Retina (tissue), 1 donor: ENCODE measurements at regions not wholly inside any gene's neighbourhood (a gene's known extent, or its start where the extent isn't known, plus 50 kb on each side); places are given as distances from the start of the nearest gene placed in this dataset.
"Not testable (repeated sequence)": the region's sequence is repeated elsewhere in the genome, so short reads cannot be mapped to it uniquely, and the experiment has no call there.

ENCODE experiments used
- DNase-seq: peaks from one replicate; pipeline ENCODE4 v3.0.0-alpha.2; 2016

DNA sequence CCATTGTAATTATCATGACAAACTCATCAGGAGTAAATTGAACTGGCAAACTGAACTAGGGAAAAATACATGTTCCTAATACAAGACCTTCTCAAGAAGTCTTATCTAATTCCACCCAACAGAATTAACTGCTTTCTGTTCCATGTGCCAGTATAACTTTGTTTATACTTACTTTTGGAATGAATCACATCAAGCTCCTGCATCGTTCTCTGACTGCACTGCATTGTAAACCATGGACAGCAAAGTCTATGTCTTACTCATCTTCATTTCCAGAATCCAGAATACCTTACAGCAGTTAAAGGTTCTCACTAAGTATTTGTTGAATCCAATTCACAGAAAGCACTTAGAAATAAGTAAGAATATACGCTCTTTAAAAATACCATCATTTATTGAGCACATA lies 102.8 kb downstream of the PLK2 start:
- no peak for DNase-seq

GRCh38 chr5:58356662-58357061 lies 103.2 kb downstream of the PLK2 start:
- no peak for DNase-seq

DNA sequence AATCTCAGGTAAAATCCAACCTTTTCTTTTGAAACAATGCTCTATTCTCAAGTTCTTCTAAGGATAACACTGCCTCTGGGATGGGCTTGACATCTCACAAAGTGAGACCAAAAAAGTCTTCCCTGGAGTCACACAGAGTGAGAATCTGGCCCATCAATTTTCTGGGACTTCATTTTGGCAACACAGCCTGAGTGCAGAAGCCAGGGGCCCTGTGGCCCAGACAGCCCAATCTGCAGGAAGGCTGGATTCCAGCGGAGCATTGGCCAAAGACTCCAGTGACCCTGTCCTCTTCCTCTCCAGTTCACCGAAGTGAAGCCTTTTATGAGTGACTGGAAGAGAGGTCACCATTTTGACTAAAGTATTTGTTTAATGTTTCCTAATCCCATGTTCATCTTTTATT lies 105.1 kb downstream of the PLK2 start:
- DNase-seq, result no peak

GRCh38 chr5:58353992-58354391 lies 105.9 kb downstream of the PLK2 start:
- DNase-seq, result no peak

GRCh38 chr5:58351190-58351589 lies 108.7 kb downstream of the PLK2 start:
- no peak for DNase-seq

DNA sequence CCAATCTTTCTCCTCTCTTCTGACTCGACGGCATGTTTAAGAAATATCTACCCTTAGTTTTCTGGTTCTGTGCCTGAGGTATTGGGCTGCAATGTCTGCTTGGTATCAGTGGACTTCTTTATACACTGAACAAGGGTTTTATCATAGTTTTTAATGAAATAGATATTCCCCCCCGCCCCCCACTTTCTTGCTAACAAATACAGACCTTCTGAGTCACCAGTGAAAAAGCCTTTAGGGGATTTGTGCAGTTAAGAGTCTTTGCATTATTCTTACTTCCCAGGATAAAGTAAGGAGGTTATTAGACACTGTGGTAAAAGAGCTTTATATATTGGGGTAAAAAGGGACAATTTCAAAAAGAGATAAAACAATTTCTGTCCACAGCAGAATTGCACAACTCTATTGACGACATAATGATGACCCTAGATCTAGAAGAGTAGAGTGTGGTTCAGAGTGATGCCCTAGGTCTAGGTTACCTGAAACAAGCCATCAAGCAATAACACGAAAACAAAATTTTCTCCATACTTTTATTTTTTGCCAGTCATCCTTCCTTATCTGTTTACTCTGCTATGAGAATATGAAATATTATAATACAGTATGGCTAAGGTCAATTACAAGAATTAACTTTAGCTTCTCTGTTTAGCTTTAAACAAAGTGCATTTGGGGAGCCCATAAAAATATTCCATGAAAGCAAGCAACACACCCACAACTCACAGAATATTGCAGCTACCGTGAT lies 110.7 kb downstream of the PLK2 start:
- DNase-seq, result no peak

DNA sequence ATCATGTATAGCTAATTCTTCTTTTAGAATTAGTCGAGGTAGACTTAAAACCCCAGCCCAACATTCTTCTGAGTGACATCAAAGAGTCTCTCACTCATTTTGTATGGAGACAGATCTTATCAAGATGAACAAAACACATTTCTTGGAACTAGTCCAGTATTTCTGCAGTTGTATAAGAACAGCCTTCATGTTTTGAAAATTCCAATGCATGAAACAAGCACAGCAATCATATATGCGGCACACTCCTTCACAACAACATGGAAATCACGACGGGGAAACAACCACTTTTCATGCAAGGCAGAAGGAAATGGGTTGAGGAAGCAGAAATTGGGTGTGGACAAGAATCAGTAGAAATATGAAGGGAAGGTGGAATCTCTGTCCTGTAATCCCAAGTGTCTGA lies 113.8 kb downstream of the PLK2 start:
- no peak for DNase-seq

DNA sequence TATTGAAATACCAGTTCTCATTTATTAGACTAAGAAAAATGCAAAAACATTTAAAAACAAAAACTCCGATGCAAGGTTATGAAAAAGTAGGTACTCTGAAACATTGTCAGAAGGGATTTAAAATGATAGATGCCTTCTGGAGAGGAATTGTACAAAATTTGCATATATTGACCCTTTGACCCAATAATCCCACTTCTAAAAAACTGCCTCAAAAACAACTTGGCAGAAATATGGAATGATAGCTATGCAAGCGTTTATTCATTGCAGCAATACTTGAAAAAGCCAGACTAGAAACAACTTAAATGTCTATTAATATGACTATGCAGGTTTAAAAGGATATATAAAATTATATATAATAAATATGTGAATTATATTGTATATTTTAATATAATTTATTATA lies 118.4 kb downstream of the PLK2 start:
- no peak for DNase-seq

- no peak for DNase-seq
Measured at GRCh38 chr5:58335518-58335917, 124.4 kb downstream of the PLK2 start.

DNA sequence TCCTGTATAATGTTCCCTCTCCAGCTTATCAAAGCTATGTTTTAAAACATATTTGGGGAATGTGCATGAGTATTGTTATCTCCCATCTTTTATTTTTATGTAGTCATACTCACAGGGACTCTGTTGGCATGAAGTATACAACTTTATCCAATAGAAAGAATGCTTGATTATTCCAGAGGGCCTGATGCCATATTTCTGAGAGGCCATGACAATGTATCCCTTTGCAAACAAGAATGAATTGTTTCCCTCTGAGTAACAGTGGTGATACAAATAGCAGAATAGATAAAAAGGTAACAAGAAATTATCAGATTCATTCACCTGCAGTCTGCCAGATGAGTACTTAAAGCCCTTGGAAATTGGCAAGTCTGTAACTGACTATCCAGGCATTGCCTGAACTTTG lies 125.9 kb downstream of the PLK2 start:
- no peak for DNase-seq

DNA sequence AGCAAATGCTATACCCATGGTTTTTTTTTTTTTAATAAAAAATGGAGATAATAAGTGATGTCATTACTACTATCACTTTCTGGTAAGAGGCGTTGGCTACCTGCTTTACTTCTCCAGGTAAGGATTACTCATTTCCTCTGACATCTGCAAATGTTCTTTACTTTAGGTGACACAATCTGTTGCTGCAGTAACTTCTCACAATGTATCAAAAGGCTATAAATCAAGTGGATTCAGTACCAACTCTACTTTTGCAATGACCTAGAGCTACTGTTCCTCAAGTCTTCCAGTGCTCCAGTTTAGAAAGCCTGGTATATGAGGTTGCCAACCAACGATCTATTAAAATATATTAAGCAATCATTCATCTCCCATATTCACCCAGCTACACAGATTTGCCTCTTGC lies 129.1 kb downstream of the PLK2 start:
- DNase-seq, result no peak

GRCh38 chr5:58327289-58327688 lies 132.6 kb downstream of the PLK2 start:
- DNase-seq, result no peak

GRCh38 chr5:58326022-58326421 lies 133.9 kb downstream of the PLK2 start:
- no peak for DNase-seq

DNA sequence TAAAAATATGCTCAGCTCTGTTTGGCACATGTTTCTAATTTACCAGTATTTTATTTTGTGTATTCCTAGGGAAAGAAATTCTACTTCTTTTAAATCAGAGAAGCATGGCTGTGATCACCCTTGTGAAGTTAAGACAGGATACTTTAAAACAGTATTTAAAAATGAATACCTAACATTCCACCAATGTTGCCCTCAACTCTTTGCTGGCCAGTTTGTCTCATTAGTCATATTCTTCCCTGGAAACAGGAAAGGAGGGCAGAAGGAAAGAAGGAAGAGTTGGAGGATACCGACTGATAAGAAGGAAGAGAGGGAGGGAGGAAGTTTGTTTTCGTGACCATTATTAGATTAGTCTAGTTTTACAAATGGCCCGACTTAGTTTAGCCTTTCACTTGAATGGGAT lies 137.4 kb downstream of the PLK2 start:
- no peak for DNase-seq

DNA sequence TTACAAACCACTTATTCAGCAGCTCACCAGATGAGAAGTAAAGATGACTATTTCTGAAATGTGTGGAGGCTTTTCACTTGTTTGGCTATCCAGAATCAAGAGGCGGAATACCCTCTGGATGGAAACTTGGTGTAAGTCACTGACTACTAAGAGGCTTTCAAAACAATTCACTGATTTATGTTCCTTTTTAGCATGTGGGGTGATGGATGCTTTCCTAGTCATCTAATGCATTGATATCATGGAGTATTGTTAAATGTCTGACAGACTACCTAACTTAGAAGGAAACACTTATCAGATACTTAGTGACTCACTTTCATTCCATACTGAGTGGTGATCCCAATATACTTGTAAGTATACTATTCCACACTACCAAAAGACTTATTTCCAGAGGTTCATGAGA lies 141.4 kb downstream of the PLK2 start:
- no peak for DNase-seq

DNA sequence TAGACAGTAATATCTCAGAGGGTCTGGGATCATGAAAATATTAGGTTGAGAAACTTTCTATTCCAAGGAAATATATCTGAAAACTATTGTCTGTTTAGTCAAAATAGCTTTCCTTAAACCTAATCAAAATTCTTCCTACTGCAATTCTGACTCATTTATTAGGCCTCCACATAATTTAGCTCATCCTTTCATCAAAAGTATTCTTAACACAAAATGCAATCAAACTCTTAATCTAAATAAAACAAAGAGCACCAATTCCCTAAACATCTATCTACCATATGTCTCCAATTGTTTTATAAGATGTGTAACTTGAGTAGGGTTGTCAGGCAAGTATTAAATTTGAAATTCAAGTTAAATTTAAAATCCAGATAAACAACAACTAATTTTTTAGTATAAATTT lies 142.1 kb downstream of the PLK2 start:
- no peak for DNase-seq

DNA sequence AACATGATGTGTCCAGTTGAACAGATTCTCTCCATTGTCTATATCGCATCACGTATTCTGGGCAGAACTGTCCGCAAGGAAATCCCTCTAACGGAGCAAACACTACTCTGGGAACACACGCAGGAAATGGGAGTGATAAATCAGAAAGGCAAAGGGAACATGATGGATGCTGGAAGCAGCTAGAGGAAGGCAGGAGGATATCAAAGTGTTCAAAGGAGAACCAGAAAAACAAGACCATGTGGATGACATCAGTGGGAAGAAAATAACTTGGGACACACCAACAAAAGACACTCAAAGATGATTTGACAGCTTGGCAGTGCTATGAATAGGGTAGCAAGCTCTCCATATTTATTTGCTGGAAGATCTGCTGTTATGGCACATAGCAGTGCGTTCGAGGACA lies 142.9 kb downstream of the PLK2 start:
- DNase-seq, result no peak

DNA sequence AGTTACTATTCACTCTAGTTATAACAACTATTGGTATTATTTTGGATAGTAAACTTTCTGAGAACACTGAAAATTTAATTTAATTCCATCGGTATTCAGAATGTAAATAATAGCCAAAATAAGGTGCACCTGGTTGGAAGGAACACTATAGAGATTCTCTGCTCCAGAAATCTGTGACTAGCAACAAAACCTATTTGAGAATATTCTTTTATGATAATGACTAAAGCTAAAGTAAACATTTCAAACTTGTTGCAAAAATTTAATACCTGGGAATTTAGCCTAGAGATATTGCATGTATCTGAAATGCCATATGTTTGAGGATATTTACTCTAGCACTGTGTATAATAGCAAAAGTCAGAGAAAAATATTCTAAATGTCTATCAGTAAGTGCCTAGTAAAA lies 144.1 kb downstream of the PLK2 start:
- no peak for DNase-seq

DNA sequence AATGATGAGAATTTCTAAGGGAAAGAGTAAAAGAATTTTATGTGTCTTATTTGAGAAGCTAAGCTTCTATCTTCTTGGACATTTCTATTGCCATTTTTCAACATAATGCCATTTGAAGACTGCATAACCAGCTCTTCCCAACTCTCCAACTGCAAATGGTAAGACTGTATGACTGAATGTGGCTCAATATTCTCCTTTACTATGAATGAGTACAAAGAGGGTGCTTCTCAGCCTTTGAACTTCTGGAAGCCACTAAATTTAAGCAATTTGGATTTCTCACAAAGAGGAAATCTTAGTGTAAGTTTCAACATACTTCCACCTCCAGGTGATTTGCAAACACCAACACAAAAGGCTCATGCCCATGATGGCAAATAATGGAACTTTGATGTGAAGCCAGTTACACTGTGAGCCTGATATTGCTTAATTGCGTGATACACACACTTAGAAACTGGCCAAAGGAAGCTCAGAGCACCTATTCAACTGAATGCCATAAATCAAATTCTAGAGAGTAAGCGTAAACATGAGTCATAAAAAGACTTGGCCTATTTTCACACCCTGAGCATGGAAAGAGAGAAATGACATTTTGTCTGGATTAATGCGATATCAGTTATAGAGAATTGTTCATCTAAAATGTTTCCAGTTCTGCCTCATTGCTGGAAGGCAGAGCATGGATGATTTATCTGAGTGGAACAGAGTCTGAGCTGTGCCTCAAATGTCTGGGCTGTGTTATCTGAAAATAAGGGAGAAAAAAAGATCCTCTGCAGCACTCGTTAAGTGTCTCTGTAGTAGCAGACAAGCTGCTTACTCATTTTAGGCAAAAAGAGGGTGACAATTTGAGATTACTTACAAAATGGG lies 145.3 kb downstream of the PLK2 start:
- no peak for DNase-seq

DNA sequence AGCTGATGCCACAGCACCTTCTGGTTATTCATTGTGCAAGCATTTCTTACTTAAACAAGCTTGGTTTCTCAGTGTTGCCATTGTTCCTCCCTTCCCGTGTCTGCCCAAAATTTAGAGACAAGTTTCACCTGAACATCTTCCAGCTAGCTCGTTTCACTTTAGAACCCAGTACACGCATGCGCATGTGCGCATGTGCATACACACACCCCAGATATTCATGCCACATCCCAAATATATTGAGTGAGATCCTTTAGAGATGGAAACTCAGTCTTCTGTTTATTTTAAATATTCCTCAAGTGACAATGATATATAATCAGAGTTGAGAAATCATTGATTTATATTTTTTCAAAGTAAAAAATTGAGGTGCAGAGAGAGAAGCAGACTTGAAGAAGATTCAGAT lies 147.6 kb downstream of the PLK2 start:
- DNase-seq, result no peak

DNA sequence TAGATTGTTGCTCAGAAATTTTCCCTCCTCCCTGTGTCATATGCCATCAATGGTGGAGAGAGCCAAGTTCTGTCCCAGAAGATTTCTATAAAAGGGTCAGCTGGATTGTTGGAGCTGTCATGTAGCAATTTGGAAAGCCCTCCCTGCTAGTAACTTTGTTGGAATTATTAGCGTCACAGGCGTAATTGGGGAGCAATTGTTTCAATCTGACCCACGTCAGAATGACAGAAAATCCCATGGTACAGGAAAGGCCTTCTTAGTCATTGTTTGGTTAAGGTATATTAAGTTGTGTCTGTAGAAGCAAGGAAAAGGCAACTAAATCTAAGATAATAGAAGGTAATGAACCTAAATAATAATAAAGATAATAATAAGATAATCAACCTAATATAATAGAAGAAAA lies 148.4 kb downstream of the PLK2 start:
- no peak for DNase-seq

DNA sequence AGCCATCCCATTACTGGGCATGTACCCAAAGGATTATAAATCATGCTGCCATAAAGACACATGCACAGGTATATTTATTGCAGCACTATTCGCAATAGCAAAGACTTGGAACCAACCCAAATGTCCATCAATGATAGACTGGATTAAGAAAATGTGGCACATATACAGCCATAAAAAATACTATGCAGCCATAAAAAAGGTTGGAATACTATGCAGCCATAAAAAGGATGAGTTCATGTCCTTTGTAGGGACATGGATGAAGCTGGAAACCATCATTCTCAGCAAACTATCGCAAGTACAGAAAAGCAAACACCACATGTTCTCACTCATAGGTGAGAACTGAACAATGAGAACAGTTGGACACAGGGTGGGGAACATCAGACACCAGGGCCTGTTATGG lies 151.5 kb downstream of the PLK2 start:
- DNase-seq, result not testable (repeated sequence)

- DNase-seq, result no peak
Measured at GRCh38 chr5:58300346-58300895, 159.5 kb downstream of the PLK2 start.

DNA sequence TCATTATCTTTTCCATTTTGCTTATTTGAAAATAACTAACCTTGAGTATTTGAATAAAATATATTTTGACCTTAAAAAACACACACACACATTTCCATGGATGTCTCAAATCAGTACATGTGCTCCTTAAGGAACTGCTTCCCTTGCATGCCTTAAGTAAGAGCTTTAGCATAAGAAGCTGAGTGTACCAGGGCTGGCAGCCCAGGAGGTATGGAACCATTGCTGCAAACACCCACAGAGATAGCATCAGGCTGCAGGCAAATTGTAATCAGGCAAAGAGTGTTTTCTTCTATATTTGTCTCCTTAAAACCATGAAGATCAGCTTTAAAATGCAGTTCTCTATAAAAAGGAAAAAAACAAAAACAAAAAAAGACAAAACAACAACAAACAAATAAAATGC lies 160.6 kb downstream of the PLK2 start:
- no peak for DNase-seq
